Keratinocyte (primary cell): ENCODE measurements at regions not wholly inside any gene's neighbourhood (a gene's known extent, or its start where the extent isn't known, plus 50 kb on each side); places are given as distances from the start of the nearest gene placed in this dataset.

Experiments
- CTCF ChIP-seq, 3 experiments: IDR thresholded peaks in 1 of 3; conservative IDR thresholded peaks in 1 of 3; optimal IDR thresholded peaks in 1 of 3; 2 replicates in 2 of 3; 3 replicates in 1 of 3; pipeline versions ENCODE3 to v1.5.1; 2011; ENCODE audit warnings: low read length in 3 of 3, mild to moderate bottlenecking in 3 of 3, moderate library complexity in 2 of 3, control low read depth in 1 of 3, inconsistent platforms in 1 of 3; ENCODE audit not compliant: insufficient read depth in 2 of 3; ENCODE audit errors: extremely low read depth in 1 of 3
- EZH2 ChIP-seq: IDR thresholded peaks from one replicate; pipeline ENCODE4 v1.6.1; 2012; ENCODE audit warnings: inconsistent platforms, mild to moderate bottlenecking, low read length, moderate library complexity

- TF ChIP-seq CTCF (optimal IDR thresholded peaks at IDR 0.05 in 1 of 3, IDR thresholded peaks at IDR 0.05 in 1 of 3, conservative IDR thresholded peaks at IDR 0.05 in 1 of 3; ENCODE audit: extremely low read depth in 1 of 3, insufficient read depth in 2 of 3, low read length in 3 of 3): no peak
- TF ChIP-seq EZH2: no peak
Measured at GRCh38 chr3:194996746-194997145, 274.2 kb downstream of the XXYLT1 start.
